PC-9 (cell line): ENCODE measurements at regions not wholly inside any gene's neighbourhood (a gene's known extent, or its start where the extent isn't known, plus 50 kb on each side); places are given as distances from the start of the nearest gene placed in this dataset.

Experiments used
- BruUV-seq: library from RNA; stranded (reverse); fragments of 400-500 nt; replicated peaks from 2 replicates; lab custom pipeline; 2021; lab: Mats Ljungman, UMichigan
- CTCF ChIA-PET: fragments of 300-600 bp; sonication (Branson Sonifier 250); formaldehyde crosslinking; loops from one replicate; lab custom pipeline; 2022; ENCODE audit warnings: antibody characterized with exemption; lab: Charles Lee
- POLR2A ChIA-PET: fragments of 300-600 bp; sonication (Branson Sonifier 250); formaldehyde crosslinking; loops from one replicate; lab custom pipeline; 2022; ENCODE audit warnings: antibody characterized with exemption; ENCODE audit not compliant: unreplicated experiment; lab: Charles Lee
- DNase-seq, 2 experiments: peaks; one replicate each; pipeline versions ENCODE4 v3.0.0 to v3.0.0-alpha.2; 2015 to 2022; ENCODE audit warnings: mixed read lengths in 1 of 2
- H2AFZ ChIP-seq: fragments of 200-600 bp; sonication (generic); 2 replicates; pipeline ENCODE4 v1.8.1; 2017; ENCODE audit warnings: antibody characterized with exemption
- H3F3A ChIP-seq: fragments of 200-600 bp; sonication (generic); 2 replicates; pipeline ENCODE4 v1.8.1; 2017; ENCODE audit warnings: antibody characterized with exemption, mild to moderate bottlenecking, low read depth; ENCODE audit not compliant: insufficient read depth
- H3K27ac ChIP-seq: fragments of 200-600 bp; sonication (generic); 2 replicates; pipeline ENCODE4 v1.6.1; 2016; ENCODE audit warnings: mixed run types
- H3K27me3 ChIP-seq: fragments of 200-600 bp; sonication (generic); 2 replicates; pipeline ENCODE4 v1.6.1; 2016; ENCODE audit warnings: low read depth, mixed run types; ENCODE audit not compliant: insufficient read depth
- H3K36me3 ChIP-seq: fragments of 200-600 bp; sonication (generic); 2 replicates; pipeline ENCODE4 v1.6.1; 2016; ENCODE audit warnings: low read depth, mixed run types
- H3K4me1 ChIP-seq: fragments of 200-600 bp; sonication (generic); replicated peaks from 2 replicates; pipeline ENCODE4 v1.6.1; 2016; ENCODE audit warnings: mixed run types; ENCODE audit not compliant: insufficient read depth
- H3K4me2 ChIP-seq: fragments of 200-600 bp; sonication (generic); 2 replicates; pipeline ENCODE4 v1.6.1; 2017; ENCODE audit warnings: mixed run types
- H3K4me3 ChIP-seq: fragments of 200-600 bp; sonication (generic); 2 replicates; pipeline ENCODE4 v1.6.1; 2016; ENCODE audit warnings: mixed run types
- H3K79me2 ChIP-seq: fragments of 200-600 bp; sonication (generic); 2 replicates; pipeline ENCODE4 v1.6.1; 2017; ENCODE audit warnings: low read depth, mixed run types
- H3K9me2 ChIP-seq: fragments of 200-600 bp; sonication (generic); 2 replicates; pipeline ENCODE4 v1.8.1; 2017; ENCODE audit warnings: mild to moderate bottlenecking; ENCODE audit not compliant: insufficient read depth
- H3K9me3 ChIP-seq: fragments of 200-600 bp; sonication (generic); 2 replicates; pipeline ENCODE4 v1.8.1; 2016; ENCODE audit warnings: low read depth; ENCODE audit not compliant: insufficient read depth
- H4K20me1 ChIP-seq: fragments of 200-600 bp; sonication (generic); 2 replicates; pipeline ENCODE4 v1.8.1; 2017; ENCODE audit not compliant: insufficient read depth
- EZH2 ChIP-seq: fragments of 200-600 bp; sonication (generic); IDR thresholded peaks from 2 replicates; pipeline ENCODE4 v1.8.0; 2017; ENCODE audit warnings: antibody characterized with exemption, low read depth
- intact Hi-C: fragments of 100-400 bp; cut with micrococcal nuclease; formaldehyde crosslinking; loops from one replicate; pipeline ENCODE4 v1.10.0; 2022; ENCODE audit not compliant: unreplicated experiment
- TF ChIP-seq, protein P1 (sequence below): fragments of 200-600 bp; sonication (generic); conservative IDR thresholded peaks from 2 replicates; pipeline ENCODE4 v1.6.1; 2017; ENCODE audit warnings: mixed run types, antibody characterized with exemption, mild to moderate bottlenecking, moderate library complexity

DNA sequence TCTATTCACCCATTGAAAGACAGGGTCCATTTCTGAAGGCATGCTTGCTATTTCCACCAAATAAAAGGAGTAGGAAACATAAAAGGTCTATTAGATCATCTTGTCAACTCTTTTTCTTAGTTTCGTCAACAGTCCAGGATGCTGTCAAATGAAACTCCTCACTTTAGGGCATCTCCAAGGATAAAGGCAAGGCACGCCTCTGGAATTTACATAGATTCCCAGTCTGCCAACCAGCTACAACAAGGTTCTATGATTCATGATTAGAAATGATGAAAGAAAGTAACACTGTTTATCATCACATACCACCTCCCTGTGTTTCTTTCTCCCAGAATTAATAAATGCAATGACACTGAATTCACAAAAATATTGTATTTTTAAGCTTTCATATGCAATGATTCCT is 636.3 kb downstream of the LTN1 start:
- DNase-seq = no peak
- intact Hi-C loops = no loop called here
- H3K79me2 ChIP-seq = no peaks in the 10 kb centered on the region
- ChIA-PET CTCF (no interaction called here), POLR2A (no interaction called here)
- no peaks in the 10 kb centered on the region for H3F3A ChIP-seq
- no peaks in the 10 kb centered on the region for H3K27me3 ChIP-seq
- H3K4me2 ChIP-seq = no peak overlapping the region
- TF ChIP-seq, protein P1, sequence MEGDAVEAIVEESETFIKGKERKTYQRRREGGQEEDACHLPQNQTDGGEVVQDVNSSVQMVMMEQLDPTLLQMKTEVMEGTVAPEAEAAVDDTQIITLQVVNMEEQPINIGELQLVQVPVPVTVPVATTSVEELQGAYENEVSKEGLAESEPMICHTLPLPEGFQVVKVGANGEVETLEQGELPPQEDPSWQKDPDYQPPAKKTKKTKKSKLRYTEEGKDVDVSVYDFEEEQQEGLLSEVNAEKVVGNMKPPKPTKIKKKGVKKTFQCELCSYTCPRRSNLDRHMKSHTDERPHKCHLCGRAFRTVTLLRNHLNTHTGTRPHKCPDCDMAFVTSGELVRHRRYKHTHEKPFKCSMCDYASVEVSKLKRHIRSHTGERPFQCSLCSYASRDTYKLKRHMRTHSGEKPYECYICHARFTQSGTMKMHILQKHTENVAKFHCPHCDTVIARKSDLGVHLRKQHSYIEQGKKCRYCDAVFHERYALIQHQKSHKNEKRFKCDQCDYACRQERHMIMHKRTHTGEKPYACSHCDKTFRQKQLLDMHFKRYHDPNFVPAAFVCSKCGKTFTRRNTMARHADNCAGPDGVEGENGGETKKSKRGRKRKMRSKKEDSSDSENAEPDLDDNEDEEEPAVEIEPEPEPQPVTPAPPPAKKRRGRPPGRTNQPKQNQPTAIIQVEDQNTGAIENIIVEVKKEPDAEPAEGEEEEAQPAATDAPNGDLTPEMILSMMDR = no peak
- no peak for TF ChIP-seq EZH2
- no peaks in the 10 kb centered on the region for H3K36me3 ChIP-seq
- H3K9me3 ChIP-seq = no peaks in the 10 kb centered on the region
- H3K4me1 ChIP-seq = no peaks in the 10 kb centered on the region
- no peaks in the 10 kb centered on the region for H4K20me1 ChIP-seq
- no peak overlapping the region for H3K27ac ChIP-seq
- no peak overlapping the region for H2AFZ ChIP-seq
- no peaks in the 10 kb centered on the region for H3K9me2 ChIP-seq
- no TSS peak for BruUV-seq
- H3K4me3 ChIP-seq = no peak overlapping the region

DNA sequence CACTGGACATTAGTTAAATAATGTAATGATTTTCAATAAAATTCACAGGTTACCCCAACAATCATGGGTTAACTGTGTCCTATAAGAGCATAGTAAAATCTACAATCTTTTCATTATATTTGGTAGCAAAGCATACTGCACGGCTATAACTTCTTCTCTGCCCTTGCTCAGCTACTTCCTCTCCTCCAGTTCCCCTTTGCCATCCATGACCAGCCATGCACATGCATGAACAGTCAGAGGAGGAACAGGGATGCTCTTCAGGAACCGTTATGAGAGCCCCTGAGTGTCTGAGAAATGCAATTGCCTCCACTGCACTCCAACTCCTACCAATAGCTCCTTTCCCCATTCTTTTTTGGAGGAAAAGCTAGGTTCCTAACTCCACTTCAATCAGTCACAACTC is 646.7 kb downstream of the LTN1 start:
- H3K4me2 ChIP-seq = no peak overlapping the region
- ChIA-PET CTCF (no interaction called here), POLR2A (no interaction called here)
- no peak for TF ChIP-seq EZH2
- TF ChIP-seq, protein P1 = no peak
- H3K4me1 ChIP-seq = no peaks in the 10 kb centered on the region
- intact Hi-C loops = no loop called here
- no peaks in the 10 kb centered on the region for H3K9me3 ChIP-seq
- H3K27ac ChIP-seq = no peak overlapping the region
- no peaks in the 10 kb centered on the region for H4K20me1 ChIP-seq
- BruUV-seq = no TSS peak
- no peaks in the 10 kb centered on the region for H3K36me3 ChIP-seq
- H3K79me2 ChIP-seq = no peaks in the 10 kb centered on the region
- no peak for DNase-seq
- H3K27me3 ChIP-seq = no peaks in the 10 kb centered on the region
- H3K9me2 ChIP-seq = no peaks in the 10 kb centered on the region
- H2AFZ ChIP-seq = no peak overlapping the region
- no peaks in the 10 kb centered on the region for H3F3A ChIP-seq
- H3K4me3 ChIP-seq = no peak overlapping the region

DNA sequence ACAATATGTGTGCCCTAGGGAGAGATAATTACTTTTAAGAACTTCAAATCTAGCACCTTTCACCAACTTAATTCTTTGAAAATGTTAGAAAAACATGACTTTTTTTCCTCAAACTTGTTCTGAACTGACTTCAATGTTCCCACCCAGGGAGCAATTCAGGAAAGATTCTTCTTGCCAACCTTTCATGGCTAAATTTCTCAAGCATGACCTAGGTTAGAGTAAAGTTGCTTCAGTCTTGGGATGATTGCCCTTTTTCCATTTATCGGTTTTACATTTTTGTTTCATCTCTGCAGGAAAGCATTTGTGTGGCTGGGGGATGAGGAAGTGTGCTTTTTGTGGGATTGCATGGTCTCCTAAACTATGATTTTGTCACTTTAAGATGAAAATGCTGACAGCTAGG is 647.7 kb downstream of the LTN1 start:
- no peaks in the 10 kb centered on the region for H3K9me3 ChIP-seq
- H3F3A ChIP-seq = no peaks in the 10 kb centered on the region
- no TSS peak for BruUV-seq
- no peak overlapping the region for H3K4me2 ChIP-seq
- H3K9me2 ChIP-seq = no peaks in the 10 kb centered on the region
- ChIA-PET POLR2A (no interaction called here), CTCF (no interaction called here)
- H3K4me3 ChIP-seq = no peak overlapping the region
- no peaks in the 10 kb centered on the region for H3K4me1 ChIP-seq
- H3K36me3 ChIP-seq = no peaks in the 10 kb centered on the region
- no peak overlapping the region for H3K27ac ChIP-seq
- intact Hi-C loops = no loop called here
- no peak for TF ChIP-seq EZH2
- TF ChIP-seq, protein P1 = no peak
- no peaks in the 10 kb centered on the region for H3K79me2 ChIP-seq
- no peaks in the 10 kb centered on the region for H4K20me1 ChIP-seq
- no peaks in the 10 kb centered on the region for H3K27me3 ChIP-seq
- DNase-seq = no peak
- no peak overlapping the region for H2AFZ ChIP-seq
